ENCODE measurements at regions not wholly inside any gene's neighbourhood (a gene's known extent, or its start where the extent isn't known, plus 50 kb on each side); places are given as distances from the start of the nearest gene placed in this dataset.
A peak's percentile ranks its signal among the peaks of the same experiment; 100 is the strongest.

DNA sequence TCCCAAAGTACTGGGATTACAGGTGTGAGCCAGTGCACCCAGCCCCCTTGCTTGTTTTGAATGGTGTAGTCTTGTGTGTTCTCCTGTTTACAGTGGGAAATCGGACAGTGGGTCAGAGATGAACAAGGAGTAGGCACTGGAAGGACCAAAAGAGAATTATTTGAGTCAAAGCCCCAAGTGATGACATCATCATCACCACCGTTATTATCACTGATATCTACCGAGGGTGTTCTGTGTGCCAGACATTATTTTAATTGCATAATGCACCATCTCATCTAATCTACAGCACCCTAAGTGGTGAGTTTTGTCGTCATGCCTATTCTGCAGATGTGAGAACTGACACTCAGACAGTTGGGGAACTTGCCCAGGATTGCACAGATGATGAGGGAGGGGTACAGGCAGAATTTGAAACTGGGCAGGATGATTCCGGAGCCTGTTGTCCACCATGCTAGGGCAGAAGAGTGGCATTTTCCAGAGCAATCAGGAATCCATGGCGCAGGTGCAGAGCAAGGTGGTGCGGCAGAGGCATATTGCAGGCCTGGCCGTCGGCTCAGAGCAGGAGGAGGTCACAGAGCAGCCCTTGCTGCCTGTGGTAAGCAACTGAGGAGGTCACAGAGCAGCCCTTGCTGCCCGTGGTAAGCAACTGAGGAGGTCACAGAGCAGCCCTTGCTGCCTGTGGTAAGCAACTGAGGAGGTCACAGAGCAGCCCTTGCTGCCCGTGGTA is 137.0 kb upstream of the HDAC4 start:
- DNase-seq: no peak

DNA sequence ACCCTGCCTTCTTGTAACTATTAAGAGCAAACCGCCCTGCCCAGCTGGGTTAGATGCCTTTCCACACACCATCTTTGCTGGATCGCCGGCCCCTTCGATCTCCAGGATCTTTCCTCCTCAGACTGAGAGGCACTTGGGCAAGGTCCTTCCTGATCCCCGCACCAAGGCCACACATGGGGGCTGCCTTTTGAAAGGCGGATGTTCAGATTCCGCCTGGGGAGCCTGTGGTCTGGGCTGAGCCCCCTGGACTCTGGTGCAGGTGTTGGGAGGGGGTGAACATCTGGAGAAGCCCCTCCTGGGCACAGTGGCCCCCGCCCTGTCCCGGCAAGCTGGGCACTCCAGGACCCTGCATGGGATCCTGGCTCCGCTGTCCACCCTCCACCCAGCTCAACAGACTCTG is 135.4 kb upstream of the HDAC4 start:
- no peak for DNase-seq

DNA sequence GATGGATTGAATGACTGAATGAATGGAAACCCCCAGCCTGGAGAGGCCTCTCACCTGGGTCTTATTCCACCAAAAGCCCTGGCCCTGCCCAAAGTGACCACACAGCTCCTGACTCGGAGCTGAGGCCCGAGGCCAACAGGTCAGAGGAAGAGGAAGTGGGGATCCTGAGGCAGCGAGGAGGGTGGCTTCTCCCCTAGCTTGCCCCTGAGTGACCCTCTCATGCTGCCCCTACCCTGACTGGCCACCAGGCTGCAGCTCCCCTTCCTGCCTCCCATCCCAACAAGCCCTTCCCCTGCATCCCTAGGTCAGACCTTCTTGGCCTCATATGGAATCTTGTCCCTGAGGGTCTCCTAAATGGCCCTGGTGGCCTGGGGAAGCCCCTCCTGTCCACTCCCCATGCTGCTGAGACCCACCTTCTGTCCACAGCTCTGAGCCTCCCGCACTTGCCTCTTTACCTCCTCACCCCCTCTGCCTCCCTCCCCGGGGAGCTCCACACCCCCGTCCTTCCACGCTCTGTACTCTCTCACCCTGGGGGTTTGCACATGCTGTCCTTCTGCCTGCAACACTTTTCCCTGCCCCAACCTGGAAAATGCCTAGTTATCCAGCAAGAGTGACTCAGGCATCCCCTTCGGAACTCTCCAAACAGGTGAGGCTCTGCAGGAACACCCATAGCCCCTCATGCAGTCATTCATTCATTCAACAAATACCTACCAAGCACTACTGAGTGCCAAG is 134.8 kb upstream of the HDAC4 start:
- DNase-seq: no peak

DNA sequence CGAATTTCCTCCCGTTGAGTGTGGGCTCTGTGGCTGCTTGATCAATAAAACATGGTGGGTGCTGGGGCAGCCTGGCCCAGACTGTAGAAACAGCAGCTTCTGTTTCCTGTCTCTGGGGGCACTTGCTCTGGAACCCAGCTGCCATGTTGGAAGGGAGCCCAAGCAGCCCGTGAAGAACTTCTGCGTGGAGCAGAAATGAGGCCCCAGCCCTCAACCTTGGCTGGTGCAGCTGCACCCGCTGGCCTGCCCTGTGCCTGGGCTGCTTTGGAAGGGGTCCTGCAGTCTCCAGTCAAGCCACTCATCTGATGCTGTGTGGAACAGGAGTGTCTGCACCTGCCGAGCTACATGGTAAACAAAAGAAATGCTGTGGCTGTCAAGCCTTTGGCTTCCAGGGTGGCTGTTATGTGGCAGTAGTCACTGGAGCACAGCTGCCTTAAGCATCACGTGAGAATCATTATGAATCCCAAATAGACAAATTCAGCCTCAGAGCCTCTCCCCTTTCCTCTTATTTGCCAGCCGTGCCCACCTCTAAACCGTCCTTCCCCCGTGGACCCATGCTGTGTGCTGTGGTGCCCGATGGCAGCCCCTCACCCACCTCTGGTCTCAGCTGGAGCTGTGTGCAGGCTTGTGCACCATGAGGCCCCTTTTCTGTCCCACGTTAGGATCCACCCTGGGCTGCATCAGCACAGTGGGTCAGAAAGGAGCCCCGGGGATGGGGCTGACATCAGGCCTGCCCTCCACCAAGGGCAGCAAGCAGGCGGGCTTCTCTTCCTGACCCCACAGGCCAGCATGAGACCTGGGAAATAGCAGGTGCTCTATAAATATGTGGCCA is 134.0 kb upstream of the HDAC4 start:
- DNase-seq: no peak

DNA sequence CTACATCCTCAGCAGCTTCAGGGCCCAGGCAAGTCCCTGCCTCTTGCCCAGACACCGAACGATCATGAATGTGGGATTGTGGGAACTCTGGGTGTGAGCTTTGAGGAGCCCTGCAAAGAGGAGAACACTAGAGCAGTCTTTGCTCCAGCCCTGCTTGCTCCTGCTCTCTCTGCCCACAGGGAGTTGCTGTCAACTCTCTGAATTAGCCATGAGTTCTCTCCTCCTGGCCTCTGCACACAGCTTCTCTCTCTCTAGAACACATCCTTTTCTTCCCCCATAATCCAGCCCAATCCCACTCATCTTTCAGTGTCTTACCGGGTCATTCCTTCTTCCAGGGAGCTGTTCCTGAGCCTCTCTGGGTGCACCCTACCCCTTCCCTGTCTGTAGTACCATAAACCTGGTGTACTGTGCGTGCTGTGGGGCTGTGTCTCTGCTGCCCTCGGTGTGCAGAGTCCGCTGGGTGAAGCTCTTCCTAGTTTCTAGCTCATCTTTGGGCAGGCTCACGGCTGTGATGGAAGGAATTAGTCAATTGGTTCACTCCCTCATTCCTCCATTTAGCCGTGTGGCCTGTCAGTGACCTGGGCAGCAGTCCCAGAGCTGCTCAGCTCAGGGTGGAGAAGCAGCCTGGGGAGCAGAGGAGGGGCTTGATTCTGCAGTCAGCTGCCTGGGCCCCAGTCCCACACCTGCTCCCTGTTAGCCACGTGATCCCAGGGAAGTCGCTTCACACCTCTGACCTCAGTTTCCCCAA is 132.9 kb upstream of the HDAC4 start:
- no peak for DNase-seq

DNA sequence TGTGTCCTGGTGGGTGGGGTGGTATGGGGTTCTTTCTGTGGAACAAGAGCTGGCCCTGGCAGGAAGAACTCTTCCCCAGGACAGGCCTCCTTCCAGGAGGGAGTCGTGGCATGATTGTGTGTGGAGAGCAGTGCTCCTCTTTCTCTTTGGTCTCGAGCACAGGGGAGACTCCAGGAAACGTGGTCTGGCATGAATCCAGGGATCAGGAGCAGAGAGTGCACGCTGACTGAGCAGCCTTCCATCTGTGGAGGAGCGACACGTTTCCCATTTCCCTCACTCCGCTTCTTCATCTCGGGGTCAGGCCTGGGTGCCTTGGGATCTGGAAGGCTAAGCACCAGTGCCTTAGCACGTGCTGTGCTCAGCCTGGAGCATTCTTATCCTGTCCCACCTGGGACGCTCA is 132.0 kb upstream of the HDAC4 start:
- DNase-seq: no peak

DNA sequence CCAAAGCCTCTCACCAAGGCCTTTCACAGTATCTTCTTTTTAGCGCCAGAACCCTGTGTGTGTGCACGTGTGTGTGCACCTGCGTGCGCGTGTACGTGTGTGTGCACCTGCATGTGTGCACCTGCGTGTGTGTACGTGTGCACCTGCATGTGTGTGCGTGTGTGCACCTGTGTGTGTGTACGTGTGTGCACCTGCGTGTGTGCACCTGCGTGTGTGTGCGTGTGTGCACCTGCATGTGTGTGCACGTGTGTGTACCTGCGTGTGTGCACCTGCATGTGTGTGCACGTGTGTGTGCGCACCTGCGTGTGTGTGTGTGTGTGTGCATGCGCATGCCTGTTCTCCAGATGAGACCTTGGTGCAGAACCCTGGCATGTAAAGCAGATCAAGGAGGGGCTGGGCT is 131.4 kb upstream of the HDAC4 start:
- no peak for DNase-seq

DNA sequence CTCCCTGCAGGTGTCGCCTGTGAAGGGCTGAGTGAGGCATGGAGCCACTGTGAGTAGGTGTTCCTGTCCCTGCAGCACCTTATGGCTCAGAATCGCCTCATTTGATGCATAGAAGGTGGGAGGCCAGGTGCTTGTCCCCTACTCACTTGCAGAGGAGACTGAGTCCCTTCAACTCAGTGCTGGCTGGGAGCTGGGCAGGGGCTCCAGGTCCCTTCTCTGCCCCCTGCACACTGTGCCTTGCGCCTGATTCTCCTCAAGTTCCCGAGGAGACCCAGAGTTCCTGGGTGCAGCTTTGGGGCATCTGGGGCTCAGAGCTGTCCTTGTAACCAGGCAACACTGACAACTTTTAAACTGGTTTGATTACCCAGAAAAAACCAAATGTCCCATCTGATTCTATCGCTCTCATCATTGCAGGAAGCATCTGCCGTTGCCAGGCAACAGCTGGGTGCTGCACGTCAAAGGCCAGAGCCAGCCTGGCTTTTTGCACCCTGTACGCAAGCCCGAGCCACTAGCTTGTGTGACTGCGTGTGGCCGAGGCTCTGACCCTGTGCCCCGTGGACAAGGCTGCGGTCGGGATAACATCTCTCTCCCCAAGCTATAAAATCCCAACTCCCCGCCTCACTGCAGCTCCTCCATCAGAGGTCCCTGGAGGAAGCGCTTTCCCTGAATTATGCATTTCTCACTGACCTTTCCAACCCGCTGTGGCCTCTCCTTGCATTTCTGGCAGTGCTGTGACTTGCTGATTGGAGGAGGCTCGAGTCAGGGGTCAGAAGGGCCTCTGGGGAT is 130.8 kb upstream of the HDAC4 start:
- no peak for DNase-seq

DNA sequence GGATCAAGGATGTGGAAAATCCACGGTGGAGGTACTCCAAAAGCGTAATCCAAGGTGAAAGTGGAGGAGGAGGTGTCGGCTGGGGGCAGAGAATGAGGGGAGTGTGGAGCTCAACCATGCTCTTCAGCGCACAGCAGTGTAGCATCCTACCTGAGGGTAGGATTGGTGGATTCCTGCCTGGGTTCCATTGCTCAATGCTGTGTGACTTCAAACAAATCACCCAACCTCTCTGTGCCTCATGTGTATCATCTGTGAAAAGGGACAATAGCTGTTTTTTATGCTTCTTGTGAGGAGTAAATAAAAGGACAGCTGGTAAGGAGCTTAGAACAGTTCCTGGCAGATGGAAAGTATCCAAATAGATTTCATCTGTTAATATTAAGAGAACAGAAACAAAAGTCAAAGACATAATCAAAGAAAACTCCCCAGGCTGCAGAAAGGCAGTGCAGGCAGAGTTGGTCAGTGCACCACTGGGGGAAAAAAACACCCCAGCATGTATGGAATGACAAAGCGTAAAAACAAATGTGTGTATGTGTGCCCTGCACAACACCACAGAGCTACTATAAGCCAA is 130.0 kb upstream of the HDAC4 start:
- DNase-seq: no peak

DNA sequence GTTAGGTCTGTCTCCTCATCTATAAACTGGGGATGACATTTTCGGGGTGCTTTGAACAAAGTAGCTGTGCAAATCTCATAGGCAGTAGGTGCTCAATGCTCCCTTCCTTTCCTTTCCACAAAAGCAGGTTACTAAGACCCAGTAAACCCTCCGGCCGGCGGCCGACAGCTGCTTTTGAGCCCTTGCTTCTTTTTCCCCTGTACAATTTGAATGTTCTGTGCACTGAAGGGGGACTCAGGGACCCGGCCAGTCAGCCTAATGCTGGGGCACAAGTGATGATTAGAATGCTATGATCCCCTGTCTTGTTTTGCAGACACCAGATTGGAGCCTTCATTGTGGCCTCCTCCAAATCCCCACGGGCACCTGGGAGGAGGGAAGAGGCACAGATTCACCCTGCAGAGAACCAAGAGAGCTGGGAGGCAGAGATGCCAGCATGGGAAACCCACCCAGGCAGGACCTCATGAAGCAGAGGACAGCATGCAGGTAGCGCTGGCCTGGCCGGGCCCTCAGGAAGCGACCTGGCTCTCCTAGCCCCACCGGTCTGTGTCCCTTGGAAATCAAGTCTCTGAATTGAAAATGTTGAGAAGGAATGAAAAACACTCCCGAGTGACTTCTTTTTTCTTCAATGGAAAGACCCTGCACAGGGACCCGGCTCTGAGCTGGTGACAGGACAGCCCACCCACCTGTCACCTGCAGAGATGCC is 128.6 kb upstream of the HDAC4 start:
- DNase-seq: no peak

DNA sequence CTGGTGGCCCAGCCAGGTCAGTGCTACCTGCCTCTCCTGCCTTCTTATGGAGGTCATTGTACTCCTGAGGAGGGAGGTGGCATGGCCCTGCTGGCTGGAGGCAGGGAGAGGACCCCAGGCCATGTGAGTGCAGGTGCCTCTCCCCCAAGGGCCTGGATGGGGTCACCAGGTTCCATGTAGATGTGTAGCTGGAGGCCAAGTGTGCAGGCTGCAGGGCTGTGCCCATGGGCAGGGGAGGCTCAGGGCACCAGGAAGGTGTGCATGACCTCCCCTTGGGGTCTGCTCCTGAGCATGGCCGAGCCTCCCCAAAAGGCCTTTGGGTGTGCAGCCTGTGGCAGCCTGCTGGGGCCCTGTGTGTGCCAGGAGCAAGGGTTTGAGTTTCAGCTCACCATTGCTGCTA is 128.1 kb upstream of the HDAC4 start:
- DNase-seq: no peak

DNA sequence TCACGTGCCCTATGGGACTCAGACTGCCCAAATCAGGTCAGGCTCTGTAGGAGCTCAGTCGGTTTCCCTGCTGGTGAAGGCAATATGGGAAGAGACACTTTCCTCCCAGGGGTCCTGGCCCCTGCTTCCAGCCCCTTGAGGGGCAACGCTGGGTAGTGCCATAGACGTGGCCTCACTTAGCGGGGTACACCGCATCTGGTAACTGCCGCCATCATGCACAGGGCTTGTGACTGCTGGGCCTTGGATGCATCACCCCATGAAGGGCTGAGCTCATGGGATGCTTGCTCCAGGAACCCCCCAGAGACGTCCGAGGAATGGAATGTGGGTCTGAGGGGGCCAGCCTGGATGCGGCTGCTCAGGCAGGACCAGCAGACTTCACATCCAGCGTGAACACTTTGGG is 127.3 kb upstream of the HDAC4 start:
- no peak for DNase-seq

DNA sequence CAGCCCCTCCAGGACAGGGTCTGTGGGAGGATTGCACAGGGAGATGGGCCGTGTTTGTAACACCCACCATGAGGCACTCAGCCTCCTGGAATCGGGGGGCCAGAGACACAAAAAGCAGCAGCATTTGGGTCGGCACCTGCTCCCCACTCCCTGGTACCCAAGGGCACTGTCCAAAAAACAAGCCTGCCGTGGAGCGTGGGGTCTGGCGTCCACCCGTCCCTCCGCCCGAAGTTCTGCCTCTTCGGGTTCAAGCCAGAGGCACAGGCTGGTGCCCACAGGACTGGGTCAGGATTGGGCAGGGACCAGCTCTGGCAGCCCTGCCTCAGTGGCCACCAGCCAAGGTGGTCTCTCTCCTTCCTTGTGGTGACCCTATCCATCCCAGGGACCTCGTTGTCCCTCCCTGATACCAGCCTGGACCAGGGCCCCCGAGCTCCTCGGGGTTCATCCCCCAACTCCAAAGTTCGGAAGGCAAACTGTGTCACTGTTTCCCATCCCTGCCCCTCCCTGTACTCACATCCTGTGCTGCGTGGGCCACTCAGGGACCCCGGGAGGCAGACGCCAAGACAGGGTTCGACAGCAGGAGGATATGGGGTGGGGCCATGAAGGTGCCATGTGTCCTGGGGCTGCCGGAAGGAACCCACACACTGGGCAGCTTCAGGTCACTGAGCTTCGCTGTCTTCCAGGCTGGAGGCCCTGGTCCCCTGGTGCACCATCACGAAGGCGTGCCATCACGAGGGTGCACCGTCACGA is 126.0 kb upstream of the HDAC4 start:
- DNase-seq: no peak

DNA sequence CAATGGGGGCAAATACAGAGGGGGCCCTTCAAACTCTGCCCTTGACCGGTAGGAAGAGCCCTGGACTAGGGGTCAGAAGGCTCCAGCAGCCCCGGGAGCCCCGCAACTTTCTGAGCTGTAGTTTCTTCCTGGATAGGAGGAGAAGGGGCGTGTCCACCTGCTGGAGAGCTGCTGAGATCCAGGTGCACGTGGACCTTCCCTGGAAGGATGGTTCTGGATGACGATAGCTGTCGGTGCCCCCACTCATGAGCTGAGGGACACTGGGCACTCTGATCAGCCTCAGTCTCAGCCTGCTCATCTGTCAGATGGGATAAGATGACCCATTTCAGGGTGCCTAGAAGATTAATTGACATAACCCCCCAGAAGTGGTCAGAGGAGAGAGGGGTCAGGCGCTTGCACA is 125.2 kb upstream of the HDAC4 start:
- DNase-seq: no peak

DNA sequence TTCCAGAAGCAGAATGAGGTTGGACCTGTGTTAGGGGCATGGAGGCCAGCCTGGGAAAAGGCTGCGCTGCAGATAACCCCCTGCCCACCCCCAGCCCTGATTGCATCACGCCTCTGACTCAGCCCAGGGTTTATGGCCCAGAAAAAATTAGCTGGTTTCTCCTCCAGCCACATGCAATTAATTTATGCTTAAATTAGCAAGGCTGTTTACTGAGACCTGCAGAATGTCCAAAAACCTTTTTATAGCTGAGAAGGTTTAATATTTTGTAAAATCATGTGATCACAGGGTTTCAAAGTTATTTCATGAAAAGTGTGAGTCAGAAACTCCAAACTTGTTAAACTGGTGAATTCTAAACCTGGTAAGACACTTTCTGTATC is 123.1 kb upstream of the HDAC4 start:
- peak; percentile 6 for DNase-seq

DNA sequence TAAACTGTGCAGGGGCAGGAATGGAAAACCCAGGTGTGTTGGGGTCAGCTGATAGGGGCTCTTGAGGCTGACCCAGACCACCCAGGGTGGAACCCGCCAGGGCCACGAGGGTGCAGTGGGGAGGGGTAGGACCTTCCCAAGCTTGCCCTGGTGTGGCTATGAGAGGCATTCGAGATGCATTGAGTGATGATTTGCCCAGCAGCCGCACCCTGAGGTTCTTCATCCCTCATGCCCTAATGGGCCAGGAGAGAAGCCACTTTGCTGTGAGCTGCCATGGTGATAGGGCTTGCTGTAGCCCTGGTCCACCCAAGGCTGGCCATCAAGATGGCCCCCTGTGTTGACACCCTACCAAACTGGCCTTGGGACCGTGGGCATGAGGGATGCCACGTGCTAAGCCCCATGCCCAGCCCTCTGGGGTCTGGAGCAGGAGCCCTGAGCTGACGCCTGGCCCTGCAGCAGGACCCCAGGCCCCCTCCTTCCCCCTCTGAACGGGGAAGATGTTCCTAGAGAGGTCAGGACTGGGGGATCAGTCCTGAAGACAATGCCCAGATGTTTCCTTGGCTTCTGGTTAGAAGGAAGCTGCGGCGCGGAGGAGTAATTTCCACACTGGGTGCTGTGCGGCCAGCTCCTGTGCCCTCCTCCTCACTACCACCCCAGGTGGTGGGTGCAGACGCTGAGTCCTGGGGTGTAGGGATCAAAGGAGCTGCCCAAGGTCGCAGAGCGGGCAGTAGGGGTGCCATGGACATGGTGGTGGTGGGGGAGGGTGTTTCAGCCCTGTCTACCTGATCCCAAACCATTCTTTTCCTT is 122.5 kb upstream of the HDAC4 start:
- DNase-seq: no peak

DNA sequence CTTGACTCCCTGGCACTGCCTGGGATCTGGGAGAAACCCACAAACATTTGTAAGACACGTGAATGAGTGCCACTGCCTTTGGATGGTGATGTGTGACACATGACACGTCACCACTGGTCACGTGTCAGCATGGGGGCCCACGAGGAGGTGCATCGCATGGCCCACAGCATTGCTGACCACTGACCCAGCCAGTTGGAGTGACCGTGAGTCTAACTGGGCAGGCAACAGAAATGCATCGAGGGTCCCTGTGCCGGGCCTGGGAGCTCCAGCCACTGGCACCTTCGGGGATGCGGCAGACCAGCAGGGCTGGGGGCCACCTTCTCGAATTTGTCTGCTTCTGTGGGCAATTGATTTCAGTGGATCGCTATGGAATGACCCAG is 121.9 kb upstream of the HDAC4 start:
- no peak for DNase-seq

DNA sequence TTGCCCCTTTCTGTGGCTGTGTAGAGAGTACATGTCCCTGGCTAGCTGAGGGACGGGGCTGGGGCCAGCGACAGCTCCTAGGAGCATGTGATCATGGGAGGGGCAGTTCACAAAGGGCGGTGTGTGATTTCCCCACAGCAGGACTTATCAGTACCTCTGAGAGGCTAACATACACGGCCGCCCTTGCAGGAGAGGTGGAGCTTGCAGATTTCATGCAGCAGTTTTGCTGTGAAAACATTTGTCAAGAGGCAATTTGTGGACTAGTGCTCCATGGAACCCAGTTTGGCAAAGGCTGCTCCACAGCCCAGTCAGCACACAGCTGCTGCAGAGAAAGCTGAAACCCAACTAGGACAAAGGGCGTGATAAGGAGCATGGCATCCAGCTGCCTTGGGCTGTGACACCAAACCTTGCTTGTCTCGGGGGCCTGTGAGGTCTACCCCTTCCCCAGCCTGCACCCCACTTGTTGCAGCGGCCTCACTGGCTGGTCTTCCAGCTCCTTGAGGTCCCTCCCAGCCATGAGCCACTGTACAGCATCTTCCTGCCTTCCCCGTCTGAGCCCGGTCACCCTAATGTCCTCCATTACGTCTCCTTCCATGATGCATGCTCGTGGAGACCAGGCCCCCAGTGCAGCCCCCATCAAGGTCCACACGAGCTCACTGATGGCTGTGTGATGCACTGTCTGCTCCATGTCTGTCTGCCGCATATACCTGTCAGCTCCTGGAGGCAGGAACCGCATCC is 121.4 kb upstream of the HDAC4 start:
- DNase-seq: no peak

DNA sequence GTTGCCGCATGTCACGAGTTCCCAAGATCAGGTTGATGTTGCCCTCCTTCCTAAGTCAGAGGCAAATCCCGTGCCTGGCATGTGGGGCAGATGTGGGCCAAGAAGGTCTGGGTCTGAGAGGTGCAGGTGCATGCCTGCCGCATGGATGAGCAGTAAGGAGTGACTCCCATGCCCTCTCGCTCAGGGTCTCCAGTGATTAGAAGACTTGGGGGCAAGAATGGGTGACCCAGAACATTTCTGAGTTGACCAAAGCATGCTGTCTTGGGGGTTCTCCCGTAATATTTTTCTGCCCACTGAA is 120.6 kb upstream of the HDAC4 start:
- no peak for DNase-seq
